ENCODE measurements at regions not wholly inside any gene's neighbourhood (a gene's known extent, or its start where the extent isn't known, plus 50 kb on each side); places are given as distances from the start of the nearest gene placed in this dataset.

DNA sequence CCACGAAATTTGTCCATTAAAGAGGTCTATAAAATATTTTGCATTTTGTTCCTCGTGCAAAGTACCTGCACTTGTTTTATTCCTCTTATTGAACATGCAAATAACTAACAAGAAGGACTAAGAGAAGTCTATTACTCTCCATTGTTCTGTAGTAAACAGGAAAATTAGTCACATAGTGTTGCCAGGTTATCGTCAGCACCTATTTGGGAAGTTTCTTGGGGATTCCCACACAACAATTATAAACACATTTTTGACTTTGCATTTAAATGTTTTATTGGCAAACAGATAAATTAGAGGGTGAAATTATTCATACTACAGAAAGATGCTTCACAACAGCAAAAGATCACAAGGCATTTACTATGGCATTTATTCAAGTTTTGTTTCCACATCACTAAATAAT, 174.5 kb downstream of the ZC3H11B start:
- Histone ChIP-seq H3K4me1 (replicated peaks in 1 of 2) (no peaks in the 10 kb centered on the region), H3K4me3 (no peak overlapping the region), H3K27ac (no peak overlapping the region)
- in situ Hi-C loops (cut with MboI; ENCODE audit: low pct_unique_long_range_greater_than_20kb in 2 of 9, low sequenced_read_pairs in 9 of 9, unreplicated experiment in 9 of 9), result loop anchor here in 1 of 9 experiments (25.0 kb wide), 1 partner anchor 99 kb away; no protein-coding TSS in a partner anchor
- ATAC-seq (replicated peaks in 6 of 8), result no peak
- 55 to 94% (median 86%) methylated on average over 2 to 3 of the region's 3 CpGs; no CpG with 5 or more reads in 1 of the 10 experiments for WGBS, 10 experiments

DNA sequence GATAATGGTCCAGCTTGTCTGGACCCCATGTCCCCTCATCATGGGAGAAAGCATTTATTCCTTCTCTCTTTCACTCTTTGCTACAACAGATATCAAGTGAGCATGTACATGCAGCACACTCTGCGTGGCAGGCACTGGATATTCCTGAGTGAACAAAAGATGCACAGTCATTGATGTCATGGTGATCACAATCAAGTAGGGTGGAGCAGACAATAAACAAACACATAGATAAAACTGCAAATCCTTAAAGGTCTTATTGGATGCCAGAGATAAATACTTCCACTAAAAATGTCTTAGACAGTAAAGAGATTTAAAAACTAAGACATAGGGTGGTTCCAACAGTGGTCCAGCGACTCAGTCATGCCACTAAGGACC, 178.0 kb downstream of the ZC3H11B start:
- H3K4me1 ChIP-seq (replicated peaks in 1 of 2), result no peaks in the 10 kb centered on the region
- ATAC-seq (replicated peaks in 6 of 8), result peak in 2 of 8 experiments; percentile 31 to 58
- no peak overlapping the region for H3K4me3 ChIP-seq
- no peak overlapping the region for H3K27ac ChIP-seq
- in situ Hi-C loops (cut with MboI; ENCODE audit: low pct_unique_long_range_greater_than_20kb in 2 of 9, low sequenced_read_pairs in 9 of 9, unreplicated experiment in 9 of 9), result loop anchor here in 1 of 9 experiments (25.0 kb wide), 1 partner anchor 102 kb away; no protein-coding TSS in a partner anchor
- 70 to 100% (median 93%) methylated on average over 1 to 2 of the region's 2 CpGs for whole genome bisulfite sequencing, 10 experiments

DNA sequence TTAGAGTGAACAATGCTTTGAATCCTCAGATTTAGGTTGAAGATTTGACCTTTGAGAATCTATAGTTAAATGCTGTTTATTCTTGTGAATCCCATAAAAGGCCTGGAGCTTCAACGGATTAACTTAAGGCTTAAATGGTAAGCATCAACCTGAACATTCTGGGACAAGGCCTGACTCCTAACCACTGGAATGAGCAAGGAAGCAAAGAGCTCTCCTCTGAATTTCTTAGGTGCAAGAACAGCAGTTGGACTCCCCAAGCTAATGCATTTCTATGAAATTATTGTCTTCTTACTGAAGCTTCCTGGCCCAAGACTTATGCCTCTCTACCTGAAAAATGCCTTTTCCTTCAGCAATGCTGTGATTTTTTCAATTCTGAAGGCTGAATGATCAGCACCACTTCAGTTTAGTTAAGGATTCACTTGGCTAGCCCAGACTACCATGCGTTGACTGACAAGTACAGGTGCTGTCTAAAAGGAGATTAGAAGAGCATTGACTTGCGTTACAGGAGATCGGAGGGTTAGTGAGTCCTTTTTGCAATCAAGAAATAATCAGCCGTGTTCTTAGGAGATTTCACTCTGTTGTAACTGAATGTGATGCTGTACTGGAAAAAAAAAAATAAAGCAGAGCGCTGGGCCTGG, 178.5 kb downstream of the ZC3H11B start:
- Histone ChIP-seq H3K27ac (no peak overlapping the region), H3K4me3 (no peak overlapping the region), H3K4me1 (replicated peaks in 1 of 2) (no peaks in the 10 kb centered on the region)
- in situ Hi-C loops (cut with MboI; ENCODE audit: low pct_unique_long_range_greater_than_20kb in 2 of 9, low sequenced_read_pairs in 9 of 9, unreplicated experiment in 9 of 9), result loop anchor here in 1 of 9 experiments (25.0 kb wide), 1 partner anchor 103 kb away; no protein-coding TSS in a partner anchor
- ATAC-seq (replicated peaks in 6 of 8), result no peak
- WGBS, 10 experiments, result 57 to 100% (median 80%) methylated on average over 1 to 6 of the region's 6 CpGs

GRCh38 chr1:219433496-219434131, 179.3 kb downstream of the ZC3H11B start:
- ATAC-seq (replicated peaks in 6 of 8), result no peak
- WGBS, 10 experiments, result 64 to 81% (median 67%) methylated on average over 3 to 6 of the region's 6 CpGs
- in situ Hi-C loops (cut with MboI; ENCODE audit: low pct_unique_long_range_greater_than_20kb in 2 of 9, low sequenced_read_pairs in 9 of 9, unreplicated experiment in 9 of 9), result loop anchor here in 1 of 9 experiments (25.0 kb wide), 1 partner anchor 104 kb away; no protein-coding TSS in a partner anchor
- no peak overlapping the region for H3K27ac ChIP-seq
- no peaks in the 10 kb centered on the region for H3K4me1 ChIP-seq (replicated peaks in 1 of 2)
- H3K4me3 ChIP-seq, result no peak overlapping the region

GRCh38 chr1:219433001-219433400, 179.9 kb downstream of the ZC3H11B start:
- H3K4me3 ChIP-seq, result no peak overlapping the region
- H3K4me1 ChIP-seq (replicated peaks in 1 of 2), result no peaks in the 10 kb centered on the region
- ATAC-seq (replicated peaks in 6 of 8), result no peak
- in situ Hi-C loops (cut with MboI; ENCODE audit: low pct_unique_long_range_greater_than_20kb in 2 of 9, low sequenced_read_pairs in 9 of 9, unreplicated experiment in 9 of 9), result loop anchor here in 1 of 9 experiments (25.0 kb wide), 1 partner anchor 104 kb away; no protein-coding TSS in a partner anchor
- WGBS, 10 experiments, result 76 to 100% (median 95%) methylated on average over 1 to 5 of the region's 5 CpGs; no CpG with 5 or more reads in 3 of the 10 experiments
- no peak overlapping the region for H3K27ac ChIP-seq

DNA sequence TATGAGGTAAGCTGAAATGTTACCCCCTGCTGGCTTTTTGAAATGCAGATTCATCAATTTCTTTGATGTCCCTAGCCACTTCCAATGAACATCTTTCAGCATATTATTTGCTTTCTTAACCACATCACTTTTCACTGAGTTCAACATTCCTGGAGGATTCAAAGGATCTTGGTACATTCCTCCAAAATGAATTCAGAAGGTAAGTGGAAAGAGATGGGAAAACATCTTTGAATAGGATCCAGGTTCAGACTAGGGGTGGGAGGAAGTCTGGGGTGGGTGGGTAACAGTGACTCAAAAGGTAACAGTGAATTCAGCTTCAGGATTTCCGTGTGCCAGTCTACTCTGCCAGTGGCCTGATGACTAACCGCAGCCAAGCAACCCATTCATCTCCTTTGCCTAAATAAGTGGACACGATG, 180.7 kb downstream of the ZC3H11B start:
- Histone ChIP-seq H3K27ac (no peak overlapping the region), H3K4me3 (no peak overlapping the region), H3K4me1 (replicated peaks in 1 of 2) (no peaks in the 10 kb centered on the region)
- in situ Hi-C loops (cut with MboI; ENCODE audit: low pct_unique_long_range_greater_than_20kb in 2 of 9, low sequenced_read_pairs in 9 of 9, unreplicated experiment in 9 of 9), result loop anchor here in 1 of 9 experiments (25.0 kb wide), 1 partner anchor 105 kb away; no protein-coding TSS in a partner anchor
- no peak for ATAC-seq (replicated peaks in 6 of 8)
- WGBS, 10 experiments, result 69 to 100% (median 76%) methylated on average over 1 to 3 of the region's 3 CpGs; no CpG with 5 or more reads in 5 of the 10 experiments

DNA sequence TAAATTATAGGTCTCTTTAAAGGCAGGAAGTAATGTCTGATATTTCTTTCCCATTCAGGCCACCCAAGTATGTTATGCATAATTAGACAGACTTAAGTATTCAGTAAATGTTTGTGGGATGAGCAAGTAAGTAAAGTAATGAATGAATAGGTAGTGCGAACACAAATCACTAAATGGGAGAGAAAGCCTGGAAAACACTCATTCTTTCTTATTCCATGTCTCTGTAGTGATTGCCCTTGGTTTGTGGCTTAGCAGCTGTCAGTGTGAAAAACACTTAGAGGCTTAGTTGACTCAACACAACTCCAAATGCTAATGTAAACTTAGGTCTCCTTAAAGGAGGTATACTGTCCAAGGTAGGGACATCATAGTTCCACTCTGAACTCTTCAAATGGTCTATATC, 182.5 kb downstream of the ZC3H11B start:
- H3K4me1 ChIP-seq (replicated peaks in 1 of 2), result no peaks in the 10 kb centered on the region
- in situ Hi-C loops (cut with MboI; ENCODE audit: low pct_unique_long_range_greater_than_20kb in 2 of 9, low sequenced_read_pairs in 9 of 9, unreplicated experiment in 9 of 9), result loop anchor here in 1 of 9 experiments (25.0 kb wide), 1 partner anchor 107 kb away; no protein-coding TSS in a partner anchor
- no peak for ATAC-seq (replicated peaks in 6 of 8)
- no peak overlapping the region for H3K27ac ChIP-seq
- 67 to 100% (median 100%) methylated on average over 1 of the region's 1 CpG; no CpG with 5 or more reads in 1 of the 10 experiments for WGBS, 10 experiments
- H3K4me3 ChIP-seq, result no peak overlapping the region

DNA sequence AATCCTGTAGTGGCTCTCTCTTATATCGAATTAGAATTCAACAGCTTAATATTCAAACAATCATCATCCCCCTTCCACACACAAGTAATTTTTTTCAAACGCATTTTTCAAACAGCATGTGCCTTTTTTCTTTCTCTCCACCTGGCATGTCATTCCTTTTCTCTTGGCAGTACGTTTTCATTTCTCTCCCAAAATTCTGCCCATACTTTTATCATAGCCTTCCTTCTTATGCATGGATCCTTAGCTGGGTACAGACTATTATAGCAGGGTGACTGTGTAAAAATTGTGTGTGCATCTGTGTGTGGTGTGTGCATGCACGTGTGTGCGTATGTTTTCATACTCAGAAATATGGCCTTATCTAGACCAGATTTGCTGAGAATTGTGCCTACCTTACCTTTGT, 184.3 kb downstream of the ZC3H11B start:
- in situ Hi-C loops (cut with MboI; ENCODE audit: low pct_unique_long_range_greater_than_20kb in 2 of 9, low sequenced_read_pairs in 9 of 9, unreplicated experiment in 9 of 9), result loop anchor here in 1 of 9 experiments (25.0 kb wide), 1 partner anchor 109 kb away; no protein-coding TSS in a partner anchor
- Histone ChIP-seq H3K4me3 (no peak overlapping the region), H3K4me1 (replicated peaks in 1 of 2) (no peaks in the 10 kb centered on the region), H3K27ac (no peak overlapping the region)
- WGBS, 10 experiments, result 33 to 97% (median 73%) methylated on average over 1 to 5 of the region's 5 CpGs
- no peak for ATAC-seq (replicated peaks in 6 of 8)

DNA sequence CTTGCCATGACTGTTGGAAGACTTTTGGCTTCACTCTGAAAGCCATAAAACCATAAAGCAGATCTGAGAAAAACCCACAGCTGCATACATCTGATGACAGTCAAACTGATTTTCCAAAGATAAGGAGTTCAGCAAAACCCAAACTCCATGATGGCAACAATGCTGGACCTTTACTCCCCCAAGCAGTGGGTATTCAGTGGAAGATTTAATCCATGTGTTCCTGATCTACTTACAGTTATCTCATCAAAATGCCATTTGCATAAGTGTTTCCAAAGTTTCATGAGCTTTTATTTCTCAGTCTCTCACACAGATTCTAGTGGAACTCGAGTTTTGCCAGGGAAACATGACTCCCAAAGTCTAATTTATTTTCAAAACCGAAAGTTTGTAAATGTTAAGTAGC, 184.9 kb downstream of the ZC3H11B start:
- in situ Hi-C loops (cut with MboI; ENCODE audit: low pct_unique_long_range_greater_than_20kb in 2 of 9, low sequenced_read_pairs in 9 of 9, unreplicated experiment in 9 of 9), result loop anchor here in 1 of 9 experiments (25.0 kb wide), 1 partner anchor 109 kb away; no protein-coding TSS in a partner anchor
- peak in 3 of 8 experiments; percentile 32 to 60 (median 45) for ATAC-seq (replicated peaks in 6 of 8)
- 0 to 94% (median 57%) methylated on average over 1 to 2 of the region's 2 CpGs; no CpG with 5 or more reads in 2 of the 10 experiments for WGBS, 10 experiments

GRCh38 chr1:219427403-219427802, 185.5 kb downstream of the ZC3H11B start:
- Histone ChIP-seq H3K4me3 (no peak overlapping the region), H3K27ac (no peak overlapping the region), H3K4me1 (replicated peaks in 1 of 2) (no peaks in the 10 kb centered on the region)
- peak in 3 of 8 experiments; percentile 49 to 86 (median 50) for ATAC-seq (replicated peaks in 6 of 8)
- in situ Hi-C loops (cut with MboI; ENCODE audit: low pct_unique_long_range_greater_than_20kb in 2 of 9, low sequenced_read_pairs in 9 of 9, unreplicated experiment in 9 of 9), result loop anchor here in 1 of 9 experiments (25.0 kb wide), 1 partner anchor 110 kb away; no protein-coding TSS in a partner anchor

More for the DNA sequence above, 184.9 kb downstream of the ZC3H11B start:
- Histone ChIP-seq H3K4me1 (replicated peaks in 1 of 2) (no peaks in the 10 kb centered on the region), H3K27ac (no peak overlapping the region), H3K4me3 (no peak overlapping the region)

GRCh38 chr1:219422811-219423598, 189.9 kb downstream of the ZC3H11B start:
- WGBS, 10 experiments, result 9 to 100% (median 88%) methylated on average over 1 to 4 of the region's 4 CpGs; no CpG with 5 or more reads in 2 of the 10 experiments
- H3K27ac ChIP-seq, result no peak overlapping the region
- peak in 2 of 8 experiments; percentile 58 to 61 for ATAC-seq (replicated peaks in 6 of 8)
- no peaks in the 10 kb centered on the region for H3K4me1 ChIP-seq (replicated peaks in 1 of 2)
- in situ Hi-C loops (cut with MboI; ENCODE audit: low pct_unique_long_range_greater_than_20kb in 2 of 9, low sequenced_read_pairs in 9 of 9, unreplicated experiment in 9 of 9), result loop anchor here in 1 of 9 experiments (25.0 kb wide), 1 partner anchor 1086 kb away; the partner anchor contains the start of gene TGFB2
- no peak overlapping the region for H3K4me3 ChIP-seq

- Histone ChIP-seq H3K27ac (no peak overlapping the region), H3K4me3 (no peak overlapping the region), H3K4me1 (replicated peaks in 1 of 2) (no peaks in the 10 kb centered on the region)
- in situ Hi-C loops (cut with MboI; ENCODE audit: low pct_unique_long_range_greater_than_20kb in 2 of 9, low sequenced_read_pairs in 9 of 9, unreplicated experiment in 9 of 9), result loop anchor here in 1 of 9 experiments (25.0 kb wide), 1 partner anchor 1084 kb away; the partner anchor contains the start of gene TGFB2
- no peak for ATAC-seq (replicated peaks in 6 of 8)
These were observed 192.0 kb downstream of the ZC3H11B start for GRCh38 chr1:219420913-219421312.

Measured in motor neuron (in vitro differentiated cells).